K562 (cell line): ENCODE measurements at regions not wholly inside any gene's neighbourhood (a gene's known extent, or its start where the extent isn't known, plus 50 kb on each side); places are given as distances from the start of the nearest gene placed in this dataset.

Source experiments
- ATAC-seq: fragments of 200-7000 bp; cut with Tn5 transposase; 3 replicates; pipeline ENCODE4 v1.9.1; 2020; ENCODE audit warnings: moderate library complexity
- BruUV-seq: library from RNA; stranded (reverse); fragments of 400-500 nt; replicated peaks from 2 replicates; lab custom pipeline; 2021; lab: Mats Ljungman, UMichigan
- CTCF ChIA-PET: fragments of 300-600 bp; formaldehyde crosslinking; extraction: SDS; loops from one replicate; lab custom pipeline; 2021; ENCODE audit warnings: low intra/inter-chr PET ratio; lab: Yijun Ruan, JAX
- POLR2A ChIA-PET: fragments of 300-600, 350-650 bp; sonication (Branson Sonifier 250); formaldehyde crosslinking; extraction: SDS; loops from one replicate; lab custom pipeline; 2021; ENCODE audit warnings: antibody characterized with exemption, inconsistent platforms; lab: Yijun Ruan, JAX
- DNase-seq, 4 experiments: peaks; one replicate each; pipeline versions ENCODE4 v3.0.0 to v3.0.0-alpha.2; 2011 to 2018; ENCODE audit warnings: low spot score in 3 of 4, mixed read lengths in 3 of 4; ENCODE audit errors: extremely low read depth in 1 of 4
- FAIRE-seq: peaks from 2 replicates; lab custom pipeline; 2011; peaks lifted over from hg19 to GRCh38; lab: Jason Lieb, UNC
- H2AFZ ChIP-seq: 2 replicates; pipeline ENCODE4 v1.6.0; 2011; ENCODE audit warnings: low read depth, low read length, control low read depth, inconsistent platforms
- H3K27ac ChIP-seq: fragments of 200-600 bp; 3 replicates; pipeline ENCODE4 v1.8.0; 2011; ENCODE audit warnings: low read depth, mild to moderate bottlenecking, control low read depth, inconsistent platforms, low read length, moderate library complexity, mixed read lengths; ENCODE audit errors: extremely low read depth
- H3K27me3 ChIP-seq, 2 experiments: fragments of 300-600 bp in 1 of 2; 2 replicates in 1 of 2; 3 replicates in 1 of 2; pipeline versions ENCODE4 v1.6.0 to v1.8.0; 2011; ENCODE audit warnings: inconsistent platforms in 2 of 2, low read length in 2 of 2, mild to moderate bottlenecking in 1 of 2, mixed read lengths in 1 of 2, moderate library complexity in 1 of 2; ENCODE audit not compliant: control insufficient read depth in 2 of 2, insufficient read depth in 2 of 2
- H3K36me3 ChIP-seq: fragments of 300-600 bp; 3 replicates; pipeline ENCODE4 v1.8.0; 2011; ENCODE audit warnings: mild to moderate bottlenecking, low read length, inconsistent platforms; ENCODE audit not compliant: control insufficient read depth, insufficient read depth
- H3K4me1 ChIP-seq, 2 experiments: fragments of 200-600 bp in 1 of 2; replicated peaks in 1 of 2; 2 replicates in 1 of 2; 3 replicates in 1 of 2; pipeline versions ENCODE4 v1.5.1 to v1.8.0; 2011; ENCODE audit warnings: inconsistent platforms in 2 of 2, low read length in 2 of 2, mild to moderate bottlenecking in 1 of 2, mixed read lengths in 1 of 2, moderate library complexity in 1 of 2; ENCODE audit not compliant: control insufficient read depth in 2 of 2, insufficient read depth in 2 of 2
- H3K4me2 ChIP-seq: 2 replicates; pipeline ENCODE4 v1.6.1; 2011; ENCODE audit warnings: low read length, control low read depth, inconsistent platforms, mixed read lengths; ENCODE audit not compliant: insufficient read depth
- H3K4me3 ChIP-seq: fragments of 200-600 bp; sonication (generic), shearing (Covaris generic); 2 replicates; pipeline ENCODE4 v1.5.1; 2016; ENCODE audit warnings: control low read depth, inconsistent platforms
- H3K79me2 ChIP-seq: fragments of 200-600 bp; 3 replicates; pipeline ENCODE4 v1.8.0; 2011; ENCODE audit warnings: low read length, inconsistent platforms; ENCODE audit not compliant: control insufficient read depth, insufficient read depth
- H3K9ac ChIP-seq, 2 experiments: 2 replicates each; pipeline versions ENCODE4 v1.6.0 to v1.6.1; 2011; ENCODE audit warnings: low read depth in 2 of 2, low read length in 2 of 2, control low read depth in 1 of 2, inconsistent platforms in 1 of 2, mild to moderate bottlenecking in 1 of 2, mixed read lengths in 1 of 2; ENCODE audit not compliant: insufficient read depth in 1 of 2
- H3K9me1 ChIP-seq: one replicate; pipeline ENCODE4 v1.6.0; 2011; ENCODE audit warnings: inconsistent platforms, mild to moderate bottlenecking, low read length, moderate library complexity; ENCODE audit not compliant: control insufficient read depth, insufficient read depth
- H3K9me3 ChIP-seq: replicated peaks from 2 replicates; pipeline ENCODE4 v1.5.1; 2011; ENCODE audit warnings: low read depth, low read length, inconsistent platforms; ENCODE audit not compliant: control insufficient read depth, insufficient read depth
- H4K20me1 ChIP-seq: replicated peaks from 2 replicates; pipeline ENCODE4 v1.6.1; 2011; ENCODE audit warnings: low read length, inconsistent platforms, mixed read lengths; ENCODE audit not compliant: control insufficient read depth, insufficient read depth
- ETS2 ChIP-seq: IDR thresholded peaks from 2 replicates; pipeline ENCODE4 v1.6.1; 2016; ENCODE audit warnings: borderline replicate concordance, missing genetic modification characterization, mild to moderate bottlenecking, moderate library complexity, missing compliant biosample characterization; ENCODE audit not compliant: poor library complexity, severe bottlenecking
- MTA3 ChIP-seq: fragments of 450-650 bp; formaldehyde crosslinking; IDR thresholded peaks from 2 replicates; pipeline ENCODE4 v1.6.1; 2017; ENCODE audit warnings: mild to moderate bottlenecking, borderline replicate concordance
- RAD51 ChIP-seq: fragments of 450-650 bp; IDR thresholded peaks from 2 replicates; pipeline ENCODE4 v1.7.1; 2016; ENCODE audit warnings: low read depth, mild to moderate bottlenecking, borderline replicate concordance
- TOE1 ChIP-seq, 2 experiments: fragments of 450-650 bp in 1 of 2; sonication (generic) in 1 of 2; formaldehyde crosslinking in 1 of 2; IDR thresholded peaks; 2 replicates each; pipeline versions ENCODE4 v1.7.1 to v1.8.0; 2016 to 2022; ENCODE audit warnings: borderline replicate concordance in 2 of 2, mild to moderate bottlenecking in 2 of 2, antibody characterized with exemption in 1 of 2, inconsistent platforms in 1 of 2, low read depth in 1 of 2, missing genetic modification reagents in 1 of 2, moderate library complexity in 1 of 2
- ZC3H11A ChIP-seq: IDR thresholded peaks from 2 replicates; pipeline ENCODE4 v1.6.1; 2012; ENCODE audit warnings: low read depth, low read length, improper control_type of control experiment
- ZNF324 ChIP-seq: fragments of 250-450 bp; sonication (Bioruptor Pico); IDR thresholded peaks from 2 replicates; pipeline ENCODE4 v1.4.0; 2020; ENCODE audit warnings: mild to moderate bottlenecking
- WGBS: fragments of 100-300 bp; shearing (Covaris generic); methylation state at CpG from one replicate; pipeline ENCODE4 v1.1.6; 2016; ENCODE audit warnings: low coverage, mixed read lengths; ENCODE audit not compliant: insufficient coverage; ENCODE audit errors: missing lambda C conversion rate; 5-methylcytosine and 5-hydroxymethylcytosine counted together
- in situ Hi-C: fragments of 300-500 bp; cut with MboI; formaldehyde crosslinking; loops from 4 replicates; pipeline ENCODE4 v1.15.0; 2018; ENCODE audit warnings: inconsistent platforms, mixed read lengths
- intact Hi-C: fragments of 100-400 bp; cut with micrococcal nuclease; formaldehyde crosslinking; loops from 2 replicates; pipeline ENCODE4 v1.14.2; 2022
- TF ChIP-seq, protein P1 (sequence below): fragments of 200-800 bp; sonication (Bioruptor generic); IDR thresholded peaks from 2 replicates; pipeline ENCODE4 v1.6.1; 2017; ENCODE audit warnings: missing genetic modification characterization, missing compliant biosample characterization
- TF ChIP-seq, protein P2 (sequence below), 2 experiments: IDR thresholded peaks; 2 replicates each; pipeline ENCODE4 v1.6.1; 2011; ENCODE audit warnings: borderline replicate concordance in 1 of 2, control low read depth in 1 of 2, low read depth in 1 of 2, low read length in 1 of 2, mild to moderate bottlenecking in 1 of 2, mixed read lengths in 1 of 2, moderate library complexity in 1 of 2; ENCODE audit not compliant: insufficient read depth in 1 of 2, insufficient read length in 1 of 2, poor library complexity in 1 of 2, severe bottlenecking in 1 of 2; ENCODE audit errors: extremely low read depth in 1 of 2
- TF ChIP-seq, protein P3 (sequence below): fragments of 450-650 bp; formaldehyde crosslinking; IDR thresholded peaks from 2 replicates; pipeline ENCODE4 v1.4.0; 2020; ENCODE audit warnings: mild to moderate bottlenecking, mixed read lengths
- TF ChIP-seq, protein P4 (sequence below): sonication (generic); formaldehyde crosslinking; IDR thresholded peaks from 2 replicates; pipeline ENCODE4 v1.9.0; 2022; ENCODE audit warnings: mild to moderate bottlenecking, missing genetic modification reagents

DNA sequence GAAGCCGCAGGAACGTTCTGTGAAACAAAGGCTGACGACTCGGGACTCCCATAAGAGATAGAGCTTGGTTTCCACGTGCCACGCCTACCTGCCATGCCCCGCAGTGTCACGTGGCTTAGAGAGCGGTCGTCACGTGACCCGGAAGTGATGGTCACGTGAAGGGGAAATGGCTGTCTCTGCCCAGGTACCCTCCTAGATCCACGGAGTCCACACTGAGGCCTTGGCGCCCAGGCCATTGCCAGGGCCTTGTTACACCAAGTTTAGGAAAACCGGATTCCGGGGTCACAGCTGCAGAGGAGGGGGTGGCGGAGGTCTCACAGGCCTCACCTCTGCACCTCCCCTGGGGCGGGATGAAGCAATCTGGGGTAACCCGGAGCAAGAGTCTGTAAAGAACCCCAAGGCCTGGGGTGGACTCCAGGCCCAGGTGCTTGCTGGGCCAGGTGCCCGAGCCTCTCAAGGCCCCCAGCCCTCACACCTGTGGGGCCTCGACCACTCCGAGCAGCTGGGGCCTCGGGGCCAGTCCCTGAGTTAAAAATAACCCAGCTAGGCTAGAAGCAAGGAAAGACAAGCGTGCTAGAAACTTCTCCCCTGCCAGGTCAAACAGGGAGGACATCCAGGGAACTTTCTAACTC, 113.5 kb upstream of the ZNF236 start:
- WGBS = 41% methylated on average over 13 of the region's 25 CpGs
- no peak overlapping the region for H3K4me2 ChIP-seq
- H3K9ac ChIP-seq = no peak overlapping the region
- no peaks in the 10 kb centered on the region for H3K9me1 ChIP-seq
- peaks cover 0 to 10% of the 10 kb centered on the region in 2 experiments; a peak in 1 of 5 replicates for H3K4me1 ChIP-seq
- H3K9me3 ChIP-seq = no peaks in the 10 kb centered on the region
- no peaks in the 10 kb centered on the region for H4K20me1 ChIP-seq
- DNase-seq = no peak
- no peak overlapping the region for H3K4me3 ChIP-seq
- no peak for FAIRE-seq
- in situ Hi-C loops = loop anchor here (5.0 kb wide), 1 partner anchor 302 kb away; no protein-coding TSS in a partner anchor
- H3K27ac ChIP-seq = no peak overlapping the region
- peaks cover 0 to 14% of the 10 kb centered on the region in 2 experiments; a peak in 2 of 5 replicates for H3K27me3 ChIP-seq
- ChIA-PET CTCF (interaction anchor here (1.7 to 2.0 kb wide), 2 partner anchors 303 to 310 kb away, joined by 7 to 19 read pairs; no protein-coding TSS in a partner anchor), POLR2A (no interaction called here)
- BruUV-seq = no TSS peak
- H2AFZ ChIP-seq = no peak overlapping the region
- ATAC-seq = no peak
- H3K79me2 ChIP-seq = no peaks in the 10 kb centered on the region
- H3K36me3 ChIP-seq = no peaks in the 10 kb centered on the region
- intact Hi-C loops = loop anchor here (1.0 kb wide), 1 partner anchor 310 kb away; no protein-coding TSS in a partner anchor
- TF ChIP-seq MTA3 (no peak), ZNF324 (CRISPR knock-in tag) (no peak), TOE1 (IDR thresholded peaks at IDR 0.05; ENCODE audit: borderline replicate concordance) (0 out of 2 replicates have a peak, but pooled peaks have one; percentile 34), TOE1 (CRISPR knock-in tag; IDR thresholded peaks at IDR 0.05; ENCODE audit: borderline replicate concordance, low read depth) (no peak), ETS2 (tag) (no peak), RAD51 (peak; percentile 93), ZC3H11A (no peak)
- TF ChIP-seq, protein P1, sequence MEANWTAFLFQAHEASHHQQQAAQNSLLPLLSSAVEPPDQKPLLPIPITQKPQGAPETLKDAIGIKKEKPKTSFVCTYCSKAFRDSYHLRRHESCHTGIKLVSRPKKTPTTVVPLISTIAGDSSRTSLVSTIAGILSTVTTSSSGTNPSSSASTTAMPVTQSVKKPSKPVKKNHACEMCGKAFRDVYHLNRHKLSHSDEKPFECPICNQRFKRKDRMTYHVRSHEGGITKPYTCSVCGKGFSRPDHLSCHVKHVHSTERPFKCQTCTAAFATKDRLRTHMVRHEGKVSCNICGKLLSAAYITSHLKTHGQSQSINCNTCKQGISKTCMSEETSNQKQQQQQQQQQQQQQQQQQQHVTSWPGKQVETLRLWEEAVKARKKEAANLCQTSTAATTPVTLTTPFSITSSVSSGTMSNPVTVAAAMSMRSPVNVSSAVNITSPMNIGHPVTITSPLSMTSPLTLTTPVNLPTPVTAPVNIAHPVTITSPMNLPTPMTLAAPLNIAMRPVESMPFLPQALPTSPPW (CRISPR knock-in tag) = no peak
- TF ChIP-seq, protein P2, sequence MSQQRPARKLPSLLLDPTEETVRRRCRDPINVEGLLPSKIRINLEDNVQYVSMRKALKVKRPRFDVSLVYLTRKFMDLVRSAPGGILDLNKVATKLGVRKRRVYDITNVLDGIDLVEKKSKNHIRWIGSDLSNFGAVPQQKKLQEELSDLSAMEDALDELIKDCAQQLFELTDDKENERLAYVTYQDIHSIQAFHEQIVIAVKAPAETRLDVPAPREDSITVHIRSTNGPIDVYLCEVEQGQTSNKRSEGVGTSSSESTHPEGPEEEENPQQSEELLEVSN (IDR thresholded peaks at IDR 0.05; ENCODE audit: borderline replicate concordance in 1 of 2, extremely low read depth in 1 of 2, insufficient read depth in 1 of 2, insufficient read length in 1 of 2, low read depth in 1 of 2, low read length in 1 of 2, poor library complexity in 1 of 2, severe bottlenecking in 1 of 2) = peak in 1 of 2 experiments; percentile 22
- TF ChIP-seq, protein P3, sequence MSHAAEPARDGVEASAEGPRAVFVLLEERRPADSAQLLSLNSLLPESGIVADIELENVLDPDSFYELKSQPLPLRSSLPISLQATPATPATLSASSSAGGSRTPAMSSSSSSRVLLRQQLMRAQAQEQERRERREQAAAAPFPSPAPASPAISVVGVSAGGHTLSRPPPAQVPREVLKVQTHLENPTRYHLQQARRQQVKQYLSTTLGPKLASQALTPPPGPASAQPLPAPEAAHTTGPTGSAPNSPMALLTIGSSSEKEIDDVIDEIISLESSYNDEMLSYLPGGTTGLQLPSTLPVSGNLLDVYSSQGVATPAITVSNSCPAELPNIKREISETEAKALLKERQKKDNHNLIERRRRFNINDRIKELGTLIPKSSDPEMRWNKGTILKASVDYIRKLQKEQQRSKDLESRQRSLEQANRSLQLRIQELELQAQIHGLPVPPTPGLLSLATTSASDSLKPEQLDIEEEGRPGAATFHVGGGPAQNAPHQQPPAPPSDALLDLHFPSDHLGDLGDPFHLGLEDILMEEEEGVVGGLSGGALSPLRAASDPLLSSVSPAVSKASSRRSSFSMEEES (CRISPR knock-in tag) = peak; percentile 48
- TF ChIP-seq, protein P4, sequence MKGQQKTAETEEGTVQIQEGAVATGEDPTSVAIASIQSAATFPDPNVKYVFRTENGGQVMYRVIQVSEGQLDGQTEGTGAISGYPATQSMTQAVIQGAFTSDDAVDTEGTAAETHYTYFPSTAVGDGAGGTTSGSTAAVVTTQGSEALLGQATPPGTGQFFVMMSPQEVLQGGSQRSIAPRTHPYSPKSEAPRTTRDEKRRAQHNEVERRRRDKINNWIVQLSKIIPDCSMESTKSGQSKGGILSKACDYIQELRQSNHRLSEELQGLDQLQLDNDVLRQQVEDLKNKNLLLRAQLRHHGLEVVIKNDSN (CRISPR knock-in tag) = peak; percentile 94
